GM12878 (cell line): ENCODE measurements at regions not wholly inside any gene's neighbourhood (a gene's known extent, or its start where the extent isn't known, plus 50 kb on each side); places are given as distances from the start of the nearest gene placed in this dataset.

Experiments
- ATAC-seq: fragments of 200-7000 bp; cut with Tn5 transposase; 3 replicates; pipeline ENCODE4 v1.9.1; 2020; ENCODE audit warnings: mild to moderate bottlenecking, moderate library complexity
- BruUV-seq: library from RNA; stranded (reverse); fragments of 400-500 nt; replicated peaks from 2 replicates; lab custom pipeline; 2021; lab: Mats Ljungman, UMichigan
- CTCF ChIA-PET: fragments of 300-600 bp; sonication (Branson Sonifier 250); formaldehyde crosslinking; extraction: SDS; loops from one replicate; lab custom pipeline; 2021; ENCODE audit warnings: inconsistent platforms; lab: Yijun Ruan, JAX
- POLR2A ChIA-PET: fragments of 350-600 bp; formaldehyde crosslinking; extraction: SDS; loops from one replicate; lab custom pipeline; 2021; ENCODE audit warnings: inconsistent platforms; lab: Charles Lee
- RAD21 ChIA-PET: fragments of 300-600 bp; sonication (Branson Sonifier 250); formaldehyde crosslinking; loops from one replicate; lab custom pipeline; 2023; ENCODE audit warnings: antibody characterized with exemption; ENCODE audit not compliant: unreplicated experiment; lab: Charles Lee
- SMC1A ChIA-PET: fragments of 300-600 bp; sonication (Branson Sonifier 250); formaldehyde crosslinking; loops from one replicate; lab custom pipeline; 2023; ENCODE audit not compliant: unreplicated experiment, uncharacterized antibody; lab: Charles Lee
- DNase-seq: peaks from one replicate; pipeline ENCODE4 v3.0.0-alpha.2; 2011; ENCODE audit warnings: low read depth, low spot score
- FAIRE-seq: peaks from 3 replicates; lab custom pipeline; 2011; peaks lifted over from hg19 to GRCh38; lab: Jason Lieb, UNC
- H2AFZ ChIP-seq: 2 replicates; pipeline ENCODE4 v1.6.0; 2011; ENCODE audit warnings: low read depth, low read length, control low read depth; ENCODE audit not compliant: control insufficient read depth
- H3K27ac ChIP-seq: 2 replicates; pipeline ENCODE4 v1.5.1; 2011; ENCODE audit warnings: control low read depth; ENCODE audit not compliant: control insufficient read depth, insufficient read depth
- H3K27me3 ChIP-seq, 2 experiments: replicated peaks in 1 of 2; 2 replicates each; pipeline versions ENCODE4 v1.6.0 to v1.6.1; 2011; ENCODE audit warnings: low read length in 1 of 2; ENCODE audit not compliant: control insufficient read depth in 2 of 2, insufficient read depth in 2 of 2
- H3K36me3 ChIP-seq, 2 experiments: 2 replicates each; pipeline ENCODE4 v1.5.1; 2011; ENCODE audit warnings: low read length in 1 of 2; ENCODE audit not compliant: control insufficient read depth in 2 of 2, insufficient read depth in 2 of 2
- H3K4me1 ChIP-seq: 2 replicates; pipeline ENCODE4 v1.6.1; 2011; ENCODE audit warnings: mild to moderate bottlenecking, low read length, moderate library complexity, mixed read lengths; ENCODE audit not compliant: control insufficient read depth, insufficient read depth
- H3K4me2 ChIP-seq: 2 replicates; pipeline ENCODE4 v1.6.0; 2011; ENCODE audit warnings: control low read depth; ENCODE audit not compliant: control insufficient read depth, insufficient read depth
- H3K4me3 ChIP-seq: fragments of 200-600 bp; sonication (generic); 2 replicates; pipeline ENCODE4 v1.5.1; 2016
- H3K79me2 ChIP-seq: 2 replicates; pipeline ENCODE4 v1.6.0; 2011; ENCODE audit warnings: low read length; ENCODE audit not compliant: control insufficient read depth, insufficient read depth
- H3K9ac ChIP-seq: 2 replicates; pipeline ENCODE4 v1.8.0; 2011; ENCODE audit warnings: low read length, control low read depth, mixed read lengths; ENCODE audit not compliant: control insufficient read depth, insufficient read depth
- H3K9me3 ChIP-seq: replicated peaks from 3 replicates; pipeline ENCODE4 v1.5.1; 2011; ENCODE audit warnings: mild to moderate bottlenecking, low read length; ENCODE audit not compliant: control insufficient read depth, insufficient read depth
- H4K20me1 ChIP-seq: 2 replicates; pipeline ENCODE4 v1.6.0; 2011; ENCODE audit not compliant: control insufficient read depth, insufficient read depth
- TBL1XR1 ChIP-seq: IDR thresholded peaks from 2 replicates; pipeline ENCODE4 v1.6.1; 2012; ENCODE audit warnings: low read depth, low read length, improper control_type of control experiment
- TCF7 ChIP-seq: IDR thresholded peaks from 2 replicates; pipeline ENCODE4 v1.6.1; 2014; ENCODE audit warnings: antibody characterized with exemption, borderline replicate concordance
- WGBS: methylation state at CpG from one replicate; pipeline ENCODE4 v1.1.6; 2016; ENCODE audit warnings: low lambda C conversion rate; ENCODE audit not compliant: insufficient replicate concordance, insufficient coverage; ENCODE audit errors: missing lambda C conversion rate; 5-methylcytosine and 5-hydroxymethylcytosine counted together
- in situ Hi-C: fragments of 300-500 bp; cut with MboI; formaldehyde crosslinking; loops from 9 replicates; pipeline ENCODE4 v1.14.3; 2018; ENCODE audit warnings: mixed read lengths
- intact Hi-C: fragments of 100-400 bp; cut with micrococcal nuclease; formaldehyde crosslinking; loops from one replicate; pipeline ENCODE4 v1.14.2; 2022; ENCODE audit not compliant: unreplicated experiment
- TF ChIP-seq, protein P1 (sequence below): IDR thresholded peaks from 2 replicates; pipeline ENCODE4 v1.6.1; 2012; ENCODE audit warnings: mild to moderate bottlenecking, low read depth, low read length
- TF ChIP-seq, protein P2 (sequence below): IDR thresholded peaks from 2 replicates; pipeline ENCODE4 v1.6.1; 2011; ENCODE audit warnings: borderline replicate concordance, low read depth, mild to moderate bottlenecking, moderate library complexity, mixed read lengths, low read length; ENCODE audit not compliant: insufficient read depth; ENCODE audit errors: extremely low read length

DNA sequence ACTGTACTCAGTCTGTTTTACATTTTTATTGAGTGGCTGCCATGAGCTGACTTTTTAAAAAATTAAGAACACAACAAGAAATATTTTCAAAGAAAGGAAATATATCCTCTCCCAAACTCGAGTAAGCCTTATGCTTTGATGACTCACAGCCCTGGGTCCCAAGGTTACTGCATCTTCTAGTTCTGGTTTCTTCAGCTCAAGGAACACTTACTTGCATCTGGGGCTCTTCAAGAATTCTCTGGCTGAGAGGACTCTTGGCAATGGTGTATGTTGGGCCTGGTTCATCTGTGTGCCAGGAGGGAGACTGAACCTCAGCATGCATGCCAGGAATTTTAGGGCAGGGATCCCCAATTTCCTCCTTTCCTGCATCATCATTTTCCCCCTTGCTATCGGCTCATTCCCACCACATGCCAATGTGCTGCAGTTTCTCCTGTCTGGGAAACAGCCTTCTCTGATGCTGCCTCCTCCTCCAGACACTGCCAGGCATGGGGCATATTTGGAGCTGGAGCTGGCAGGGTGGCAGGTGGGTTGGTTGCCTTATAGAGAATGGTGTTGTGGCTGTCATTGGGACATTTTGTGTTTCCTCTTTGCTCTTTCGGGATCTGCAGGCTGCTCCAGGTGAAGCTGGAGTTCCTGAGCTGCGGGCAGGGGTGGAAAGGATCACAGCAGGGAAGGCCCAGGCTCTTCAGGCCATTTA, 192.2 kb upstream of the HS6ST1 start:
- FAIRE-seq: no peak
- intact Hi-C loops: no loop called here
- no peaks in the 10 kb centered on the region for H3K79me2 ChIP-seq
- no peak overlapping the region for H2AFZ ChIP-seq
- no peaks in the 10 kb centered on the region for H3K4me1 ChIP-seq
- H3K9ac ChIP-seq: no peak overlapping the region
- BruUV-seq: no TSS peak
- in situ Hi-C loops: no loop called here
- no peaks in the 10 kb centered on the region; a peak in 1 of 4 replicates for H3K27me3 ChIP-seq
- no peaks in the 10 kb centered on the region for H3K9me3 ChIP-seq
- ATAC-seq: no peak
- no peak for DNase-seq
- SMC1A ChIA-PET: interaction anchor here (0.7 to 0.8 kb wide), 2 partner anchors 8 to 234 kb away, joined by 3 read pairs; no protein-coding TSS in a partner anchor
- TF ChIP-seq, protein P1, sequence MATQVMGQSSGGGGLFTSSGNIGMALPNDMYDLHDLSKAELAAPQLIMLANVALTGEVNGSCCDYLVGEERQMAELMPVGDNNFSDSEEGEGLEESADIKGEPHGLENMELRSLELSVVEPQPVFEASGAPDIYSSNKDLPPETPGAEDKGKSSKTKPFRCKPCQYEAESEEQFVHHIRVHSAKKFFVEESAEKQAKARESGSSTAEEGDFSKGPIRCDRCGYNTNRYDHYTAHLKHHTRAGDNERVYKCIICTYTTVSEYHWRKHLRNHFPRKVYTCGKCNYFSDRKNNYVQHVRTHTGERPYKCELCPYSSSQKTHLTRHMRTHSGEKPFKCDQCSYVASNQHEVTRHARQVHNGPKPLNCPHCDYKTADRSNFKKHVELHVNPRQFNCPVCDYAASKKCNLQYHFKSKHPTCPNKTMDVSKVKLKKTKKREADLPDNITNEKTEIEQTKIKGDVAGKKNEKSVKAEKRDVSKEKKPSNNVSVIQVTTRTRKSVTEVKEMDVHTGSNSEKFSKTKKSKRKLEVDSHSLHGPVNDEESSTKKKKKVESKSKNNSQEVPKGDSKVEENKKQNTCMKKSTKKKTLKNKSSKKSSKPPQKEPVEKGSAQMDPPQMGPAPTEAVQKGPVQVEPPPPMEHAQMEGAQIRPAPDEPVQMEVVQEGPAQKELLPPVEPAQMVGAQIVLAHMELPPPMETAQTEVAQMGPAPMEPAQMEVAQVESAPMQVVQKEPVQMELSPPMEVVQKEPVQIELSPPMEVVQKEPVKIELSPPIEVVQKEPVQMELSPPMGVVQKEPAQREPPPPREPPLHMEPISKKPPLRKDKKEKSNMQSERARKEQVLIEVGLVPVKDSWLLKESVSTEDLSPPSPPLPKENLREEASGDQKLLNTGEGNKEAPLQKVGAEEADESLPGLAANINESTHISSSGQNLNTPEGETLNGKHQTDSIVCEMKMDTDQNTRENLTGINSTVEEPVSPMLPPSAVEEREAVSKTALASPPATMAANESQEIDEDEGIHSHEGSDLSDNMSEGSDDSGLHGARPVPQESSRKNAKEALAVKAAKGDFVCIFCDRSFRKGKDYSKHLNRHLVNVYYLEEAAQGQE: no peak
- TF ChIP-seq, protein P2, sequence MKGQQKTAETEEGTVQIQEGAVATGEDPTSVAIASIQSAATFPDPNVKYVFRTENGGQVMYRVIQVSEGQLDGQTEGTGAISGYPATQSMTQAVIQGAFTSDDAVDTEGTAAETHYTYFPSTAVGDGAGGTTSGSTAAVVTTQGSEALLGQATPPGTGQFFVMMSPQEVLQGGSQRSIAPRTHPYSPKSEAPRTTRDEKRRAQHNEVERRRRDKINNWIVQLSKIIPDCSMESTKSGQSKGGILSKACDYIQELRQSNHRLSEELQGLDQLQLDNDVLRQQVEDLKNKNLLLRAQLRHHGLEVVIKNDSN: no peak
- TF ChIP-seq TBL1XR1 (no peak), TCF7 (no peak)
- no peak overlapping the region for H3K4me3 ChIP-seq
- CTCF ChIA-PET: no interaction called here
- POLR2A ChIA-PET: no interaction called here
- no peaks in the 10 kb centered on the region for H4K20me1 ChIP-seq
- H3K4me2 ChIP-seq: no peak overlapping the region
- H3K36me3 ChIP-seq: no peaks in the 10 kb centered on the region
- RAD21 ChIA-PET: no interaction called here
- whole genome bisulfite sequencing: 25% methylated on average over 4 of the region's 4 CpGs
- no peak overlapping the region for H3K27ac ChIP-seq
